H9 (cell line): ENCODE measurements at regions not wholly inside any gene's neighbourhood (a gene's known extent, or its start where the extent isn't known, plus 50 kb on each side); places are given as distances from the start of the nearest gene placed in this dataset.

Experiments
- DNase-seq: peaks from one replicate; pipeline ENCODE4 v3.0.0-alpha.2; 2017
- H2AFZ ChIP-seq: one replicate; pipeline ENCODE4 v1.6.1; 2013; ENCODE audit warnings: mild to moderate bottlenecking, low read length, control low read depth, moderate library complexity
- H2AK5ac ChIP-seq: 2 replicates; pipeline ENCODE4 v1.6.1; 2013; ENCODE audit warnings: low read length, control low read depth, mixed read lengths; ENCODE audit not compliant: insufficient read length
- H2BK120ac ChIP-seq: one replicate; pipeline ENCODE4 v1.6.1; 2013; ENCODE audit warnings: low read depth, mild to moderate bottlenecking, low read length, control low read depth, inconsistent platforms; ENCODE audit not compliant: poor library complexity, severe bottlenecking
- H2BK12ac ChIP-seq: 2 replicates; pipeline ENCODE4 v1.6.1; 2013; ENCODE audit warnings: low read length, control low read depth, mixed read lengths, low read depth; ENCODE audit not compliant: insufficient read length
- H2BK15ac ChIP-seq: 2 replicates; pipeline ENCODE4 v1.6.1; 2013; ENCODE audit warnings: low read depth, low read length, control low read depth
- H2BK20ac ChIP-seq: one replicate; pipeline ENCODE4 v1.6.1; 2013; ENCODE audit warnings: low read depth, mild to moderate bottlenecking, low read length, control low read depth, inconsistent platforms; ENCODE audit not compliant: poor library complexity, severe bottlenecking
- H2BK5ac ChIP-seq: 2 replicates; pipeline ENCODE4 v1.6.1; 2013; ENCODE audit warnings: low read length, control low read depth, mixed read lengths; ENCODE audit not compliant: insufficient read length
- H3K14ac ChIP-seq: 2 replicates; pipeline ENCODE4 v1.6.1; 2013; ENCODE audit warnings: low read length, control low read depth; ENCODE audit not compliant: insufficient read depth
- H3K18ac ChIP-seq: 2 replicates; pipeline ENCODE4 v1.6.1; 2013; ENCODE audit warnings: low read depth, mild to moderate bottlenecking, mixed read lengths, low read length, control low read depth; ENCODE audit not compliant: insufficient read length
- H3K23ac ChIP-seq: 2 replicates; pipeline ENCODE4 v1.6.1; 2013; ENCODE audit warnings: low read length, control low read depth, mixed read lengths, low read depth; ENCODE audit not compliant: insufficient read length
- H3K23me2 ChIP-seq: 2 replicates; pipeline ENCODE4 v1.6.1; 2013; ENCODE audit warnings: low read depth, mild to moderate bottlenecking, mixed read lengths, low read length, control low read depth; ENCODE audit not compliant: insufficient read length, poor library complexity, severe bottlenecking
- H3K27ac ChIP-seq: 2 replicates; pipeline ENCODE4 v1.5.1; 2013; ENCODE audit warnings: low read length, control low read depth, mixed read lengths, low read depth; ENCODE audit not compliant: insufficient read length
- H3K27me3 ChIP-seq: 2 replicates; pipeline ENCODE4 v1.6.1; 2013; ENCODE audit warnings: low read length, control low read depth, inconsistent platforms; ENCODE audit not compliant: insufficient read depth
- H3K4ac ChIP-seq: 2 replicates; pipeline ENCODE4 v1.6.1; 2013; ENCODE audit warnings: low read depth, mild to moderate bottlenecking, control low read depth, inconsistent platforms, low read length, moderate library complexity
- H3K4me1 ChIP-seq: 2 replicates; pipeline ENCODE4 v1.6.1; 2013; ENCODE audit warnings: low read length, control low read depth, inconsistent platforms; ENCODE audit not compliant: insufficient read depth
- H3K4me2 ChIP-seq: 2 replicates; pipeline ENCODE4 v1.6.1; 2013; ENCODE audit warnings: low read length, control low read depth, mixed read lengths; ENCODE audit not compliant: insufficient read length, insufficient read depth
- H3K56ac ChIP-seq: 2 replicates; pipeline ENCODE4 v1.6.1; 2013; ENCODE audit warnings: low read depth, mild to moderate bottlenecking, mixed read lengths, low read length, control low read depth; ENCODE audit not compliant: insufficient read length
- H3K79me1 ChIP-seq: 2 replicates; pipeline ENCODE4 v1.6.1; 2013; ENCODE audit warnings: low read depth, mild to moderate bottlenecking, moderate library complexity, low read length, control low read depth, inconsistent platforms; ENCODE audit not compliant: insufficient read depth, poor library complexity, severe bottlenecking
- H3K79me2 ChIP-seq: 2 replicates; pipeline ENCODE4 v1.6.1; 2013; ENCODE audit warnings: low read length, control low read depth, inconsistent platforms; ENCODE audit not compliant: insufficient read depth
- H3K9ac ChIP-seq: 2 replicates; pipeline ENCODE4 v1.6.1; 2013; ENCODE audit warnings: low read length, control low read depth, mixed read lengths; ENCODE audit not compliant: insufficient read length; ENCODE audit errors: extremely low read depth
- H3K9me3 ChIP-seq: one replicate; pipeline ENCODE4 v1.6.1; 2013; ENCODE audit warnings: low read depth, low read length, inconsistent platforms; ENCODE audit not compliant: control insufficient read depth
- H3T11ph ChIP-seq: one replicate; pipeline ENCODE4 v1.6.1; 2013; ENCODE audit warnings: mild to moderate bottlenecking, low read length, control low read depth, inconsistent platforms
- H4K20me1 ChIP-seq: one replicate; pipeline ENCODE4 v1.6.1; 2013; ENCODE audit not compliant: control insufficient read depth, insufficient read length, insufficient read depth
- H4K5ac ChIP-seq: 2 replicates; pipeline ENCODE4 v1.6.1; 2013; ENCODE audit warnings: low read depth, mild to moderate bottlenecking, mixed read lengths, low read length, control low read depth; ENCODE audit not compliant: insufficient read length
- H4K8ac ChIP-seq: replicated peaks from 2 replicates; pipeline ENCODE4 v1.6.1; 2013; ENCODE audit warnings: low read length, control low read depth, mixed read lengths, low read depth; ENCODE audit not compliant: insufficient read length
- H4K91ac ChIP-seq: 2 replicates; pipeline ENCODE4 v1.6.1; 2013; ENCODE audit warnings: low read depth, mild to moderate bottlenecking, moderate library complexity, mixed read lengths, low read length, control low read depth; ENCODE audit not compliant: insufficient read length
- H3K27ac Mint-ChIP-seq, 3 experiments: 2 replicates in 2 of 3; 3 replicates in 1 of 3; pipeline ENCODE4 v1.8.0; 2020 to 2021; ENCODE audit warnings: mixed read lengths in 3 of 3, mild to moderate bottlenecking in 1 of 3, moderate library complexity in 1 of 3
- H3K27me3 Mint-ChIP-seq: 2 replicates; pipeline ENCODE4 v1.8.0; 2021; ENCODE audit warnings: low read depth, mild to moderate bottlenecking, moderate library complexity, mixed read lengths
- H3K36me3 Mint-ChIP-seq, 3 experiments: 2 replicates in 2 of 3; 3 replicates in 1 of 3; pipeline ENCODE4 v1.8.0; 2020 to 2021; ENCODE audit warnings: low read depth in 3 of 3, mixed read lengths in 3 of 3; ENCODE audit not compliant: insufficient read depth in 1 of 3
- H3K4me1 Mint-ChIP-seq, 2 experiments: 2 replicates each; pipeline ENCODE4 v1.8.0; 2020; ENCODE audit warnings: mixed read lengths in 2 of 2
- H3K4me3 Mint-ChIP-seq, 2 experiments: 2 replicates in 1 of 2; 3 replicates in 1 of 2; pipeline ENCODE4 v1.8.0; 2020 to 2021; ENCODE audit warnings: mild to moderate bottlenecking in 2 of 2, mixed read lengths in 2 of 2, moderate library complexity in 1 of 2
- H3K9me3 Mint-ChIP-seq, 2 experiments: 2 replicates in 1 of 2; 3 replicates in 1 of 2; pipeline ENCODE4 v1.8.0; 2020; ENCODE audit warnings: mild to moderate bottlenecking in 2 of 2, mixed read lengths in 2 of 2, moderate library complexity in 1 of 2
- WGBS: extraction: QIAGEN DNeasy Blood & Tissue Kit; methylation state at CpG from one replicate; pipeline ENCODE4 v1.1.7; 2013; ENCODE audit warnings: missing lambda C conversion rate, low lambda C conversion rate, mixed read lengths; ENCODE audit not compliant: insufficient read length; ENCODE audit errors: extremely low coverage; 5-methylcytosine and 5-hydroxymethylcytosine counted together
- TF ChIP-seq, protein P1 (sequence below): fragments of 200-600 bp; sonication (generic); conservative IDR thresholded peaks from 3 replicates; pipeline ENCODE4 v1.8.0; 2021; ENCODE audit warnings: antibody characterized with exemption, mild to moderate bottlenecking

GRCh38 chr20:52529826-52530225, 338.2 kb upstream of the ZFP64 start:
- no peak overlapping the region for H3K9ac ChIP-seq
- Mint-ChIP-seq H3K27me3 (no peaks in the 10 kb centered on the region; the same call in 1 of the 2 replicates), H3K36me3 (no peaks in the 10 kb centered on the region), H3K4me3 (no peak overlapping the region), H3K9me3 (peaks cover 3 to 5% of the 10 kb centered on the region in 2 experiments; a peak in 2 of 5 replicates), H3K27ac (no peak overlapping the region), H3K4me1 (no peaks in the 10 kb centered on the region)
- H3T11ph ChIP-seq, result no peak overlapping the region
- H2BK12ac ChIP-seq, result no peak overlapping the region
- no peak overlapping the region for H4K8ac ChIP-seq
- H3K56ac ChIP-seq, result no peak overlapping the region
- no CpG with 5 or more reads among the region's 7 CpGs for WGBS
- H3K4me2 ChIP-seq, result no peak overlapping the region
- DNase-seq, result no peak
- no peaks in the 10 kb centered on the region for H3K23me2 ChIP-seq
- H3K23ac ChIP-seq, result no peak overlapping the region
- H2BK5ac ChIP-seq, result no peak overlapping the region
- no peak overlapping the region for H2AFZ ChIP-seq
- H4K91ac ChIP-seq, result no peak overlapping the region
- H3K18ac ChIP-seq, result no peak overlapping the region
- no peak overlapping the region for H4K5ac ChIP-seq
- H3K9me3 ChIP-seq, result no peaks in the 10 kb centered on the region
- H3K14ac ChIP-seq, result no peak overlapping the region
- no peak overlapping the region for H2AK5ac ChIP-seq
- H3K27ac ChIP-seq, result no peak overlapping the region
- no peaks in the 10 kb centered on the region for H3K79me2 ChIP-seq
- no peak overlapping the region for H2BK15ac ChIP-seq
- no peaks in the 10 kb centered on the region for H3K4me1 ChIP-seq
- TF ChIP-seq, protein P1, sequence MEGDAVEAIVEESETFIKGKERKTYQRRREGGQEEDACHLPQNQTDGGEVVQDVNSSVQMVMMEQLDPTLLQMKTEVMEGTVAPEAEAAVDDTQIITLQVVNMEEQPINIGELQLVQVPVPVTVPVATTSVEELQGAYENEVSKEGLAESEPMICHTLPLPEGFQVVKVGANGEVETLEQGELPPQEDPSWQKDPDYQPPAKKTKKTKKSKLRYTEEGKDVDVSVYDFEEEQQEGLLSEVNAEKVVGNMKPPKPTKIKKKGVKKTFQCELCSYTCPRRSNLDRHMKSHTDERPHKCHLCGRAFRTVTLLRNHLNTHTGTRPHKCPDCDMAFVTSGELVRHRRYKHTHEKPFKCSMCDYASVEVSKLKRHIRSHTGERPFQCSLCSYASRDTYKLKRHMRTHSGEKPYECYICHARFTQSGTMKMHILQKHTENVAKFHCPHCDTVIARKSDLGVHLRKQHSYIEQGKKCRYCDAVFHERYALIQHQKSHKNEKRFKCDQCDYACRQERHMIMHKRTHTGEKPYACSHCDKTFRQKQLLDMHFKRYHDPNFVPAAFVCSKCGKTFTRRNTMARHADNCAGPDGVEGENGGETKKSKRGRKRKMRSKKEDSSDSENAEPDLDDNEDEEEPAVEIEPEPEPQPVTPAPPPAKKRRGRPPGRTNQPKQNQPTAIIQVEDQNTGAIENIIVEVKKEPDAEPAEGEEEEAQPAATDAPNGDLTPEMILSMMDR, result no peak
- H4K20me1 ChIP-seq, result no peaks in the 10 kb centered on the region
- H3K79me1 ChIP-seq, result no peaks in the 10 kb centered on the region
- no peak overlapping the region for H2BK120ac ChIP-seq
- no peaks in the 10 kb centered on the region for H3K27me3 ChIP-seq
- H3K4ac ChIP-seq, result no peak overlapping the region
- H2BK20ac ChIP-seq, result no peak overlapping the region
